ENCODE measurements at regions not wholly inside any gene's neighbourhood (a gene's known extent, or its start where the extent isn't known, plus 50 kb on each side); places are given as distances from the start of the nearest gene placed in this dataset.

DNA sequence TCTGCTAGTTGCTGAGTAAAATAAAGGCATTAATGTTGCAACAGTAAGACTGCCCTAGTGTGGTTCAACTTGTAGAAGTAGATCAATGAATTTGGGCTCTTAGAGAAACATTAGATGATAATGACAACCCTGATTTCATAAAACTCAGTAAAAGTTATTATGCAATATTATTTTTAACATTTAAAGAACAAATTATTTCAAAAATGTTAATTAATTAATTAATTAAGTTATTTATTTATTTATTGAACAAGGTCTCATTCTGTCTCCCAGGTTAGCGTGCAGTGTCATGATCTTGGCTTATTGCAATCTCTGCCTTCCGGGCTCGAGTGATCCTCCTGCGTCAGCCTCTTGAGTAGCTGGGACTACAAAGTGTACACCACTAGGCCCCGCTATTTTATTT is 1016.4 kb downstream of the VRK1 start:
- 61 to 67% methylated on average over 5 of the region's 5 CpGs for WGBS, 2 experiments (ENCODE audit: low coverage in 1 of 2, low lambda C conversion rate in 2 of 2, missing lambda C conversion rate in 2 of 2)
- Histone ChIP-seq H3K27ac (no peak overlapping the region), H3K9me3 (ENCODE audit: low read depth) (no peaks in the 10 kb centered on the region), H3K4me3 (no peak overlapping the region), H3K9ac (no peak overlapping the region), H3K36me3 (ENCODE audit: low read depth) (no peaks in the 10 kb centered on the region), H3K4me1 (ENCODE audit: insufficient read depth) (no peaks in the 10 kb centered on the region), H2AFZ (no peak overlapping the region), H3K9me2 (ENCODE audit: insufficient read depth) (no peaks in the 10 kb centered on the region), H3K4me2 (ENCODE audit: unreplicated experiment) (no peak overlapping the region), H3K27me3 (replicated peaks; ENCODE audit: insufficient read depth) (no peaks in the 10 kb centered on the region), H4K20me1 (ENCODE audit: insufficient read depth) (no peaks in the 10 kb centered on the region), H3K79me2 (ENCODE audit: insufficient read depth) (no peaks in the 10 kb centered on the region), H3F3A (ENCODE audit: insufficient read depth) (no peaks in the 10 kb centered on the region)
- DNase-seq: no peak
- in situ Hi-C loops (cut with MboI): no loop called here
- TF ChIP-seq EZH2 (IDR thresholded peaks at IDR 0.05; ENCODE audit: insufficient read depth, poor library complexity, severe bottlenecking) (no peak), EZH2phosphoT487 (IDR thresholded peaks at IDR 0.05; ENCODE audit: insufficient read depth, low read depth) (no peak)

DNA sequence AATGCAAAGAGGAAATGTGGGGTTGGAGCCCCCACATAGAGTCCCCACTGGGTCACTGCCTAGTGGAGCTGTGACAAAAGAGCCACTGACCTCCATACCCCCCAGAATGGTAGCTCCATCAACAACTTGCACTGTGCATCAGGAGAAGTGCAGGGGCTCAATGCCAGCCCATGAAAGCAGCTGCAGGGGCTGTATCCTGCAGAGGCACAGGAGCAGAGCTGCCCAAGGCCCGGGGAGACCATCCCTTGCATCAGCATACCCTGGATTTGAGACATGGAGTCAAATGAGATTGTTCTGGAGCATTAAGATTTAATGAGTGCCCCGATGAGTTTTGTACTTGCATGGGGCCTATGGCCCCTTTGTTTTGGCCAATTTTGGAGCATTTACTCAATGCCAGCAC is 1023.6 kb downstream of the VRK1 start:
- TF ChIP-seq EZH2phosphoT487 (IDR thresholded peaks at IDR 0.05; ENCODE audit: insufficient read depth, low read depth) (no peak), EZH2 (IDR thresholded peaks at IDR 0.05; ENCODE audit: insufficient read depth, poor library complexity, severe bottlenecking) (no peak)
- Histone ChIP-seq H3F3A (ENCODE audit: insufficient read depth) (no peaks in the 10 kb centered on the region), H3K27me3 (replicated peaks; ENCODE audit: insufficient read depth) (no peaks in the 10 kb centered on the region), H2AFZ (no peak overlapping the region), H3K9me3 (ENCODE audit: low read depth) (no peaks in the 10 kb centered on the region), H3K36me3 (ENCODE audit: low read depth) (no peaks in the 10 kb centered on the region), H3K4me2 (ENCODE audit: unreplicated experiment) (no peak overlapping the region), H4K20me1 (ENCODE audit: insufficient read depth) (no peaks in the 10 kb centered on the region), H3K4me3 (no peak overlapping the region), H3K79me2 (ENCODE audit: insufficient read depth) (no peaks in the 10 kb centered on the region), H3K27ac (no peak overlapping the region), H3K4me1 (ENCODE audit: insufficient read depth) (no peaks in the 10 kb centered on the region), H3K9ac (no peak overlapping the region), H3K9me2 (ENCODE audit: insufficient read depth) (no peaks in the 10 kb centered on the region)
- DNase-seq: no peak
- in situ Hi-C loops (cut with MboI): no loop called here
- 21 to 32% methylated on average over 2 of the region's 2 CpGs for WGBS, 2 experiments (ENCODE audit: low coverage in 1 of 2, low lambda C conversion rate in 2 of 2, missing lambda C conversion rate in 2 of 2)

DNA sequence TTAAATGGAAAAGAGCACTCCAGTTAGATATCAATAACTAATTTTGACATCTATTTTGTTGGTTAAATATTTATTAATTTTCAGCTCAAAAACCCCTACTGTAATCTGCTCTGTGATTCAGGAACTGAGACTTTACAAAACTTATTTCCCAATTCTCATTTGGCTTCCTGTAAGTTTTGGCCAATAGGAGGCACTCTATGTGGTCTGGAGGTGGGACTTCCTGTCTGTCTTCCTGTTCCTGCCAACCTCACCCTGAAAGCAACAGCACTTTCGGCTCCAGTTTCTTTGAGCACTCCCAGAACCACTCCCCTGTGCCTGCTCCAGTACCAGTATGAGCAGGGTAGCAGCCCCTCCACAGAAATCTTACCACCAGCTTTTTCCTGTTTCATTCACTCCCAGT is 1027.0 kb downstream of the VRK1 start:
- no peak overlapping the region for H3K27ac ChIP-seq
- TF ChIP-seq EZH2phosphoT487 (IDR thresholded peaks at IDR 0.05; ENCODE audit: insufficient read depth, low read depth) (no peak), EZH2 (IDR thresholded peaks at IDR 0.05; ENCODE audit: insufficient read depth, poor library complexity, severe bottlenecking) (no peak)

DNA sequence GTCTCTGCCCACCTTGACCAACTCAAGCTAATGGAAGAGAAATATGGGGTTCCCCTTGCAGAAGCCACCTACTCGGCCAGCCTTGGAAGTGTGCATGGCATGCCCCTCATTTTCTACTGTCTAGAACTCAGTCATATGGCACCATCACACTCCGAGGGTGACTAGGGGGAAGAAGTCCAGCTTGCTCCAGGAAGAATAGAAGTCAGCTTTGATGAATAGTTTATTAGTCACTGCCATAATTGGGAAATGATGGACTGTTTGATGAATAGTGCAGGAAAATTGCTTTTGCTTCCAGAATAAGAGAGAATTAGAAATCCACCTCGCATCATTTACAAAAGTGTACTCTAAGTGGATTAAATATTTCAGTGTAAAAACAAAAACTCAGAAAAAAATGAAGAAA is 1030.6 kb downstream of the VRK1 start:
- H3K4me3 ChIP-seq: no peak overlapping the region
- no peaks in the 10 kb centered on the region for H3K4me1 ChIP-seq (ENCODE audit: insufficient read depth)
- H3K9ac ChIP-seq: no peak overlapping the region
- no peak for TF ChIP-seq EZH2 (IDR thresholded peaks at IDR 0.05; ENCODE audit: insufficient read depth, poor library complexity, severe bottlenecking)
- TF ChIP-seq EZH2phosphoT487 (IDR thresholded peaks at IDR 0.05; ENCODE audit: insufficient read depth, low read depth): no peak
- H4K20me1 ChIP-seq (ENCODE audit: insufficient read depth): no peaks in the 10 kb centered on the region
- no peaks in the 10 kb centered on the region for H3K9me3 ChIP-seq (ENCODE audit: low read depth)
- H3K27ac ChIP-seq: no peak overlapping the region
- H3K9me2 ChIP-seq (ENCODE audit: insufficient read depth): no peaks in the 10 kb centered on the region
- no peaks in the 10 kb centered on the region for H3F3A ChIP-seq (ENCODE audit: insufficient read depth)
- in situ Hi-C loops (cut with MboI): no loop called here
- WGBS, 2 experiments (ENCODE audit: low coverage in 1 of 2, low lambda C conversion rate in 2 of 2, missing lambda C conversion rate in 2 of 2): 20 to 25% methylated on average over 3 of the region's 3 CpGs
- H3K27me3 ChIP-seq (replicated peaks; ENCODE audit: insufficient read depth): no peaks in the 10 kb centered on the region
- no peak overlapping the region for H2AFZ ChIP-seq
- no peak overlapping the region for H3K4me2 ChIP-seq (ENCODE audit: unreplicated experiment)
- no peak for DNase-seq
- no peaks in the 10 kb centered on the region for H3K36me3 ChIP-seq (ENCODE audit: low read depth)
- no peaks in the 10 kb centered on the region for H3K79me2 ChIP-seq (ENCODE audit: insufficient read depth)

More for the DNA sequence above, 1027.0 kb downstream of the VRK1 start:
- DNase-seq: no peak
- WGBS, 2 experiments (ENCODE audit: low coverage in 1 of 2, low lambda C conversion rate in 2 of 2, missing lambda C conversion rate in 2 of 2): 0% methylated on average over 1 of the region's 1 CpG
- Histone ChIP-seq H3K4me3 (no peak overlapping the region), H3K4me1 (ENCODE audit: insufficient read depth) (no peaks in the 10 kb centered on the region), H4K20me1 (ENCODE audit: insufficient read depth) (no peaks in the 10 kb centered on the region), H3K27me3 (replicated peaks; ENCODE audit: insufficient read depth) (no peaks in the 10 kb centered on the region), H3K79me2 (ENCODE audit: insufficient read depth) (no peaks in the 10 kb centered on the region), H3K9me2 (ENCODE audit: insufficient read depth) (no peaks in the 10 kb centered on the region), H3K4me2 (ENCODE audit: unreplicated experiment) (no peak overlapping the region), H3K9me3 (ENCODE audit: low read depth) (no peaks in the 10 kb centered on the region), H2AFZ (no peak overlapping the region), H3K36me3 (ENCODE audit: low read depth) (no peaks in the 10 kb centered on the region), H3F3A (ENCODE audit: insufficient read depth) (no peaks in the 10 kb centered on the region), H3K9ac (no peak overlapping the region)
- in situ Hi-C loops (cut with MboI): no loop called here

DNA sequence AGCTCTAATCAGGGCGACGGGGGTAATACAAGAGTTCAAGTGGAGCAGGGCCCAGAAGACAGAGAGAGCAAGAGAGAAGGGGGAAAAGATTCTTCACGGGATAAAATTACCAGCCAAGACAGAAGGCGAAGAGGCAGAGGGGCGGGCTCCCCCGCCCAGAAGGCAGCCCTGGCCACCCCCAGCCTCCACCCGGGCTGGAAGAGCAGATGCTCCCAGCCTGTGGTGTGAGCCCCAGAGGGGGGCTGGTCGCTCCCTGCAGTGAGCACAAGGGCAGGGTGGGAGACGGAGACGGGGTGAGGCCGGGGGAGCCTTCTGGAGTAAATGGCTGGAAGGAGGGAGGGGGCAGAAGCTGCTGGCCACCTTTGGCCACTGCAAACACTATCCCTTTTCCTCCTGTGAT is 1035.6 kb downstream of the VRK1 start:
- in situ Hi-C loops (cut with MboI): no loop called here
- Histone ChIP-seq H3F3A (ENCODE audit: insufficient read depth) (no peaks in the 10 kb centered on the region), H3K9me2 (ENCODE audit: insufficient read depth) (no peaks in the 10 kb centered on the region), H3K4me2 (ENCODE audit: unreplicated experiment) (no peak overlapping the region), H3K79me2 (ENCODE audit: insufficient read depth) (no peaks in the 10 kb centered on the region), H4K20me1 (ENCODE audit: insufficient read depth) (no peaks in the 10 kb centered on the region), H3K4me3 (no peak overlapping the region), H3K27me3 (replicated peaks; ENCODE audit: insufficient read depth) (no peaks in the 10 kb centered on the region), H3K9ac (no peak overlapping the region), H3K27ac (no peak overlapping the region), H3K4me1 (ENCODE audit: insufficient read depth) (no peaks in the 10 kb centered on the region), H2AFZ (no peak overlapping the region), H3K36me3 (ENCODE audit: low read depth) (no peaks in the 10 kb centered on the region), H3K9me3 (ENCODE audit: low read depth) (no peaks in the 10 kb centered on the region)
- WGBS, 2 experiments (ENCODE audit: low coverage in 1 of 2, low lambda C conversion rate in 2 of 2, missing lambda C conversion rate in 2 of 2): 50 to 57% methylated on average over 8 to 11 of the region's 11 CpGs
- DNase-seq: no peak
- no peak for TF ChIP-seq EZH2phosphoT487 (IDR thresholded peaks at IDR 0.05; ENCODE audit: insufficient read depth, low read depth)
- TF ChIP-seq EZH2 (IDR thresholded peaks at IDR 0.05; ENCODE audit: insufficient read depth, poor library complexity, severe bottlenecking): no peak

Measured in GM23248 (cell line).